GM19463 (cell line): ENCODE measurements at regions not wholly inside any gene's neighbourhood (a gene's known extent, or its start where the extent isn't known, plus 50 kb on each side); places are given as distances from the start of the nearest gene placed in this dataset.
"Not testable (repeated sequence)": the region's sequence is repeated elsewhere in the genome, so short reads cannot be mapped to it uniquely, and the experiment has no call there.

ENCODE experiments used
- ATAC-seq: cut with Tn5 transposase; IDR thresholded peaks from one replicate; pipeline ENCODE4 v1.9.1; 2021; ENCODE audit warnings: mild to moderate bottlenecking, moderate library complexity; ENCODE audit not compliant: unreplicated experiment

- peak; percentile 1 for ATAC-seq
Observed at GRCh38 chr4:123599061-123599919, 202.7 kb downstream of the SPRY1 start.

- peak; percentile 99 for ATAC-seq
Observed at GRCh38 chr4:123599920-123600810, 203.6 kb downstream of the SPRY1 start.

- ATAC-seq: no peak
Observed at GRCh38 chr4:123600987-123601904, 204.7 kb downstream of the SPRY1 start.

- no peak for ATAC-seq
Observed at GRCh38 chr4:123602007-123602406, 205.4 kb downstream of the SPRY1 start.

- ATAC-seq: no peak
Observed at GRCh38 chr4:123603165-123603564, 206.6 kb downstream of the SPRY1 start.

GRCh38 chr4:123605797-123606196, 209.2 kb downstream of the SPRY1 start:
- ATAC-seq: not testable (repeated sequence)

GRCh38 chr4:123606336-123606735, 209.7 kb downstream of the SPRY1 start:
- no peak for ATAC-seq

- peak; percentile 57 for ATAC-seq
Observed at GRCh38 chr4:123606946-123607542, 210.4 kb downstream of the SPRY1 start.

- no peak for ATAC-seq
Observed at GRCh38 chr4:123609829-123610228, 213.2 kb downstream of the SPRY1 start.

GRCh38 chr4:123613586-123614344, 217.2 kb downstream of the SPRY1 start:
- ATAC-seq: no peak

- ATAC-seq: no peak
Observed at GRCh38 chr4:123615901-123616300, 219.3 kb downstream of the SPRY1 start.

GRCh38 chr4:123616951-123617461, 220.4 kb downstream of the SPRY1 start:
- ATAC-seq: peak; percentile 70

- ATAC-seq: no peak
Observed at GRCh38 chr4:123617791-123618190, 221.2 kb downstream of the SPRY1 start.

- no peak for ATAC-seq
Observed at GRCh38 chr4:123618606-123619005, 222.0 kb downstream of the SPRY1 start.

- no peak for ATAC-seq
Observed at GRCh38 chr4:123619326-123619725, 222.7 kb downstream of the SPRY1 start.

- ATAC-seq: no peak
Observed at GRCh38 chr4:123619895-123620294, 223.3 kb downstream of the SPRY1 start.

GRCh38 chr4:123621072-123621705, 224.6 kb downstream of the SPRY1 start:
- ATAC-seq: no peak

GRCh38 chr4:123622572-123622971, 226.0 kb downstream of the SPRY1 start:
- ATAC-seq: no peak

- ATAC-seq: no peak
Observed at GRCh38 chr4:123623611-123624010, 227.0 kb downstream of the SPRY1 start.
